ENCODE measurements at regions not wholly inside any gene's neighbourhood (a gene's known extent, or its start where the extent isn't known, plus 50 kb on each side); places are given as distances from the start of the nearest gene placed in this dataset.

GRCh38 chr6:84835340-84835739 is 70.9 kb upstream of the TBX18 start (continued):
- TF ChIP-seq CBX2 (IDR thresholded peaks at IDR 0.05; ENCODE audit: insufficient read depth, low read length, poor library complexity, severe bottlenecking) (no peak), ZC3H11A (IDR thresholded peaks at IDR 0.05; ENCODE audit: low read depth, low read length) (no peak), ATF4 (CRISPR knock-in tag; IDR thresholded peaks at IDR 0.05) (no peak), HDGF (IDR thresholded peaks at IDR 0.05) (no peak), AFF4 (CRISPR knock-in tag; IDR thresholded peaks at IDR 0.05) (no peak), FOXM1 (IDR thresholded peaks at IDR 0.05; ENCODE audit: low read depth) (no peak), FOXM1 (CRISPR knock-in tag; IDR thresholded peaks at IDR 0.05; ENCODE audit: low read depth) (no peak), REST (IDR thresholded peaks at IDR 0.05; ENCODE audit: borderline replicate concordance) (no peak), REST (CRISPR knock-in tag; IDR thresholded peaks at IDR 0.05; ENCODE audit: low read depth) (no peak), SIX5 (IDR thresholded peaks at IDR 0.05; ENCODE audit: borderline replicate concordance in 1 of 2, insufficient read depth in 1 of 2, low read depth in 1 of 2, low read length in 2 of 2) (no peak), HOMEZ (CRISPR knock-in tag; IDR thresholded peaks at IDR 0.05) (no peak), ZNF766 (CRISPR knock-in tag; conservative IDR thresholded peaks at IDR 0.05) (no peak), HDAC6 (IDR thresholded peaks at IDR 0.05; ENCODE audit: low read depth, low read length) (no peak), ZNF133 (CRISPR knock-in tag; IDR thresholded peaks at IDR 0.05) (no peak), C11orf30 (IDR thresholded peaks at IDR 0.05; ENCODE audit: low read depth) (no peak), OTX1 (CRISPR knock-in tag; IDR thresholded peaks at IDR 0.05) (no peak)

Measured in K562 (cell line).